ENCODE measurements at regions not wholly inside any gene's neighbourhood (a gene's known extent, or its start where the extent isn't known, plus 50 kb on each side); places are given as distances from the start of the nearest gene placed in this dataset.

GRCh38 chr3:95965704-95966336 is 848.6 kb upstream of the EPHA6 start:
- in situ Hi-C loops (cut with MboI; ENCODE audit: low sequenced_read_pairs, unreplicated experiment): no loop called here
- TF ChIP-seq CTCF (IDR thresholded peaks at IDR 0.05; ENCODE audit: borderline replicate concordance, control extremely low read depth, extremely low read depth, insufficient read depth, missing control alignments): no peak
- DNase-seq (ENCODE audit: low spot score): no peak

DNA sequence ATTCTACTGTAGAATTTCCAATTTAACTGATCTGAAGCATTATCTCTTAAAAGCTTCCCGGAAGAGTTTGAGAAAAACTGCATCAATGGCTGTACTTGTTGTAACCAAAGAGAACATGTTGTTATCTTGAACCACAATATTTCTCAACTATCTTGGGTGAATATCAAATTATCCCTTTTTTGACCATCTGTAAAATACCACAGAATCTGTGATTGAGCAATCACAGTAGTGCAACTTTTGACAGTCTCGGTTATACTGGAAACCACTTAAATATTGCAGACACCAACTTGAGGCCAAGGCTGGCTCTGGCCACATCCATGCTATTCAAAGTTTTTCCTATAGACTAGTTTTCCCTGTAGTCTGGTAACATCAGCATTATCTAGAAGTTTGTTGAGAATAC is 842.8 kb upstream of the EPHA6 start:
- no peak for TF ChIP-seq CTCF (IDR thresholded peaks at IDR 0.05; ENCODE audit: borderline replicate concordance, control extremely low read depth, extremely low read depth, insufficient read depth, missing control alignments)
- in situ Hi-C loops (cut with MboI; ENCODE audit: low sequenced_read_pairs, unreplicated experiment): no loop called here
- DNase-seq (ENCODE audit: low spot score): no peak

- no peak for TF ChIP-seq CTCF (IDR thresholded peaks at IDR 0.05; ENCODE audit: borderline replicate concordance, control extremely low read depth, extremely low read depth, insufficient read depth, missing control alignments)
- no peak for DNase-seq (ENCODE audit: low spot score)
- in situ Hi-C loops (cut with MboI; ENCODE audit: low sequenced_read_pairs, unreplicated experiment): no loop called here
Observed at GRCh38 chr3:95994338-95994737, 820.1 kb upstream of the EPHA6 start.

GRCh38 chr3:96000966-96001365 is 813.4 kb upstream of the EPHA6 start:
- no peak for DNase-seq (ENCODE audit: low spot score)
- in situ Hi-C loops (cut with MboI; ENCODE audit: low sequenced_read_pairs, unreplicated experiment): no loop called here
- no peak for TF ChIP-seq CTCF (IDR thresholded peaks at IDR 0.05; ENCODE audit: borderline replicate concordance, control extremely low read depth, extremely low read depth, insufficient read depth, missing control alignments)

DNA sequence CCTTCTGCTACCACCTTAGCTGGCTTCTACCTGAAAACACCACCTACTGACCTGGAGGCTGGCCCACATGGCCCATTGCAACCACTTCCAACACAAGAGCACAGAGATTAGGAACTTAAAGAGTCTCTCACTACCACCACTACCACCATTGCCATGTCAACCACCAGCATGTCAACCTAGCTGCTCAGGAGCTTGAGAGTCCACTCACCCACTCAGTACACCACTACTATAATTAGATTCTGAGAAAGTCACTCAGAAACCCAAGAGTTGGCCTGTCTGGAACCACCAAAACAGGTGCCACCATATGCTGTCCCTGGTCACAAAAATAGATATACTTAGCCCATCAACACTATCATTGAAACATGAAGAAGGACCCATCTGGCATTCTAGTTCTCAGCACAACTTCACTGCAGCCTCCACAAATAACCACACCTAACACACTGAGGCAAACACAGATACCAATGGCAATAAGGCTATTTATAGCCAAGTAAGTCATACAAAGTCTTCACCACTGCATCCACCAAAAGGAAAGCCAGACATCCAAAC is 806.7 kb upstream of the EPHA6 start:
- DNase-seq (ENCODE audit: low spot score): no peak
- in situ Hi-C loops (cut with MboI; ENCODE audit: low sequenced_read_pairs, unreplicated experiment): no loop called here
- no peak for TF ChIP-seq CTCF (IDR thresholded peaks at IDR 0.05; ENCODE audit: borderline replicate concordance, control extremely low read depth, extremely low read depth, insufficient read depth, missing control alignments)

GRCh38 chr3:96012939-96013338 is 801.5 kb upstream of the EPHA6 start:
- TF ChIP-seq CTCF (IDR thresholded peaks at IDR 0.05; ENCODE audit: borderline replicate concordance, control extremely low read depth, extremely low read depth, insufficient read depth, missing control alignments): no peak
- DNase-seq (ENCODE audit: low spot score): no peak
- in situ Hi-C loops (cut with MboI; ENCODE audit: low sequenced_read_pairs, unreplicated experiment): no loop called here
